GM12873 (cell line): ENCODE measurements at regions not wholly inside any gene's neighbourhood (a gene's known extent, or its start where the extent isn't known, plus 50 kb on each side); places are given as distances from the start of the nearest gene placed in this dataset.

Source experiments
- CTCF ChIP-seq: IDR thresholded peaks from 2 replicates; pipeline ENCODE4 v1.5.1; 2012; ENCODE audit warnings: low read depth, mild to moderate bottlenecking, moderate library complexity, low read length, control low read depth; ENCODE audit not compliant: insufficient read depth; ENCODE audit errors: missing control alignments

GRCh38 chr9:135384226-135384625 is 95.4 kb upstream of the PPP1R26 start:
- TF ChIP-seq CTCF, result no peak

- TF ChIP-seq CTCF, result no peak
These were observed 93.8 kb upstream of the PPP1R26 start for GRCh38 chr9:135385793-135386192.

- no peak for TF ChIP-seq CTCF
These were observed 91.6 kb upstream of the PPP1R26 start for GRCh38 chr9:135387976-135388375.

GRCh38 chr9:135388530-135388929 is 91.1 kb upstream of the PPP1R26 start:
- no peak for TF ChIP-seq CTCF

GRCh38 chr9:135391759-135392158 is 87.8 kb upstream of the PPP1R26 start:
- no peak for TF ChIP-seq CTCF

GRCh38 chr9:135392511-135392910 is 87.1 kb upstream of the PPP1R26 start:
- no peak for TF ChIP-seq CTCF

- no peak for TF ChIP-seq CTCF
These were observed 85.5 kb upstream of the PPP1R26 start for GRCh38 chr9:135394131-135394530.
